ENCODE measurements at regions not wholly inside any gene's neighbourhood (a gene's known extent, or its start where the extent isn't known, plus 50 kb on each side); places are given as distances from the start of the nearest gene placed in this dataset.

- H3K4me1 ChIP-seq (ENCODE audit: insufficient read depth, low read length) = no peaks in the 10 kb centered on the region
- H3K36me3 ChIP-seq (ENCODE audit: insufficient read depth, low read length) = no peaks in the 10 kb centered on the region
- peaks cover 3% of the 10 kb centered on the region for H3K27me3 ChIP-seq (ENCODE audit: insufficient read depth, low read length)
- no peaks in the 10 kb centered on the region for H3K79me2 ChIP-seq (ENCODE audit: insufficient read depth, low read length)
- no peak for TF ChIP-seq CTCF (IDR thresholded peaks at IDR 0.05; ENCODE audit: extremely low read depth, low read depth, low read length)
- H3K4me3 ChIP-seq (ENCODE audit: insufficient read depth, low read length) = no peak overlapping the region
- no peaks in the 10 kb centered on the region for H3K9me3 ChIP-seq (ENCODE audit: low read depth, low read length)
- H3K27ac ChIP-seq (ENCODE audit: low read depth, low read length) = no peak overlapping the region
- H2AFZ ChIP-seq (ENCODE audit: low read length) = no peak overlapping the region
- no peaks in the 10 kb centered on the region for H4K20me1 ChIP-seq (ENCODE audit: insufficient read depth, low read length)
- no peak for DNase-seq (ENCODE audit: insufficient read length, low spot score, missing footprints)
- no peak overlapping the region for H3K4me2 ChIP-seq (ENCODE audit: insufficient read depth, low read length)
Measured at GRCh38 chr19:30671622-30672051, 299.5 kb downstream of the ZNF536 start.

- Histone ChIP-seq H3K9me3 (ENCODE audit: low read depth, low read length) (no peaks in the 10 kb centered on the region), H2AFZ (ENCODE audit: low read length) (no peak overlapping the region), H3K4me1 (ENCODE audit: insufficient read depth, low read length) (no peaks in the 10 kb centered on the region), H3K27me3 (ENCODE audit: insufficient read depth, low read length) (peaks cover 3% of the 10 kb centered on the region), H3K4me3 (ENCODE audit: insufficient read depth, low read length) (no peak overlapping the region), H3K79me2 (ENCODE audit: insufficient read depth, low read length) (no peaks in the 10 kb centered on the region), H3K4me2 (ENCODE audit: insufficient read depth, low read length) (no peak overlapping the region), H4K20me1 (ENCODE audit: insufficient read depth, low read length) (no peaks in the 10 kb centered on the region), H3K27ac (ENCODE audit: low read depth, low read length) (no peak overlapping the region), H3K36me3 (ENCODE audit: insufficient read depth, low read length) (no peaks in the 10 kb centered on the region)
- DNase-seq (ENCODE audit: insufficient read length, low spot score, missing footprints) = no peak
- TF ChIP-seq CTCF (IDR thresholded peaks at IDR 0.05; ENCODE audit: extremely low read depth, low read depth, low read length) = no peak
Measured at GRCh38 chr19:30671367-30671619, 299.1 kb downstream of the ZNF536 start.

- Histone ChIP-seq H2AFZ (ENCODE audit: low read length) (no peak overlapping the region), H3K9me3 (ENCODE audit: low read depth, low read length) (no peaks in the 10 kb centered on the region), H3K4me1 (ENCODE audit: insufficient read depth, low read length) (no peaks in the 10 kb centered on the region), H3K4me2 (ENCODE audit: insufficient read depth, low read length) (no peak overlapping the region), H4K20me1 (ENCODE audit: insufficient read depth, low read length) (no peaks in the 10 kb centered on the region), H3K4me3 (ENCODE audit: insufficient read depth, low read length) (no peak overlapping the region), H3K27ac (ENCODE audit: low read depth, low read length) (no peak overlapping the region), H3K36me3 (ENCODE audit: insufficient read depth, low read length) (no peaks in the 10 kb centered on the region), H3K27me3 (ENCODE audit: insufficient read depth, low read length) (peaks cover 3% of the 10 kb centered on the region), H3K79me2 (ENCODE audit: insufficient read depth, low read length) (no peaks in the 10 kb centered on the region)
- no peak for TF ChIP-seq CTCF (IDR thresholded peaks at IDR 0.05; ENCODE audit: extremely low read depth, low read depth, low read length)
- DNase-seq (ENCODE audit: insufficient read length, low spot score, missing footprints) = no peak
Measured at GRCh38 chr19:30670562-30671366, 298.6 kb downstream of the ZNF536 start.

GRCh38 chr19:30670011-30670329, 297.8 kb downstream of the ZNF536 start:
- Histone ChIP-seq H3K4me2 (ENCODE audit: insufficient read depth, low read length) (no peak overlapping the region), H3K79me2 (ENCODE audit: insufficient read depth, low read length) (no peaks in the 10 kb centered on the region), H3K27ac (ENCODE audit: low read depth, low read length) (no peak overlapping the region), H3K36me3 (ENCODE audit: insufficient read depth, low read length) (no peaks in the 10 kb centered on the region), H2AFZ (ENCODE audit: low read length) (no peak overlapping the region), H3K4me3 (ENCODE audit: insufficient read depth, low read length) (no peak overlapping the region), H3K4me1 (ENCODE audit: insufficient read depth, low read length) (no peaks in the 10 kb centered on the region), H3K27me3 (ENCODE audit: insufficient read depth, low read length) (no peaks in the 10 kb centered on the region), H3K9me3 (ENCODE audit: low read depth, low read length) (no peaks in the 10 kb centered on the region), H4K20me1 (ENCODE audit: insufficient read depth, low read length) (no peaks in the 10 kb centered on the region)
- TF ChIP-seq CTCF (IDR thresholded peaks at IDR 0.05; ENCODE audit: extremely low read depth, low read depth, low read length) = no peak
- DNase-seq (ENCODE audit: insufficient read length, low spot score, missing footprints) = no peak
